HL-60 (cell line): ENCODE measurements at regions not wholly inside any gene's neighbourhood (a gene's known extent, or its start where the extent isn't known, plus 50 kb on each side); places are given as distances from the start of the nearest gene placed in this dataset.

Source experiments
- DNase-seq, 2 experiments: peaks; one replicate each; pipeline ENCODE4 v3.0.0-alpha.2; 2010 to 2020; ENCODE audit warnings: low read depth in 1 of 2, low spot score in 1 of 2
- H3K27ac ChIP-seq: fragments of 250-450 bp; sonication (Bioruptor Pico); replicated peaks from 2 replicates; pipeline ENCODE4 v1.5.1; 2020; ENCODE audit warnings: mild to moderate bottlenecking, moderate library complexity
- H3K27me3 ChIP-seq: fragments of 250-450 bp; sonication (Bioruptor Pico); 2 replicates; pipeline ENCODE4 v1.5.1; 2021; ENCODE audit warnings: mild to moderate bottlenecking, moderate library complexity; ENCODE audit not compliant: insufficient read depth, poor library complexity, severe bottlenecking
- H3K4me3 ChIP-seq: replicated peaks from 2 replicates; pipeline ENCODE4 v1.5.1; 2011; ENCODE audit warnings: mild to moderate bottlenecking, control low read depth, low read length; ENCODE audit not compliant: insufficient read depth
- GABPA ChIP-seq: IDR thresholded peaks from 2 replicates; pipeline ENCODE4 v1.6.1; 2012; ENCODE audit warnings: low read depth
- POLR2AphosphoS5 ChIP-seq: IDR thresholded peaks from 2 replicates; pipeline ENCODE4 v1.6.1; 2012; ENCODE audit warnings: low read depth
- SPI1 ChIP-seq: IDR thresholded peaks from 2 replicates; pipeline ENCODE4 v1.6.1; 2012; ENCODE audit warnings: low read depth, mild to moderate bottlenecking, borderline replicate concordance
- TF ChIP-seq, protein P1 (sequence below): IDR thresholded peaks from 2 replicates; pipeline ENCODE4 v1.6.1; 2012; ENCODE audit warnings: low read depth; ENCODE audit not compliant: insufficient replicate concordance
- TF ChIP-seq, protein P2 (sequence below): IDR thresholded peaks from one replicate; pipeline ENCODE4 v1.5.1; 2011; ENCODE audit warnings: low read length, control low read depth, inconsistent platforms; ENCODE audit not compliant: insufficient read depth

DNA sequence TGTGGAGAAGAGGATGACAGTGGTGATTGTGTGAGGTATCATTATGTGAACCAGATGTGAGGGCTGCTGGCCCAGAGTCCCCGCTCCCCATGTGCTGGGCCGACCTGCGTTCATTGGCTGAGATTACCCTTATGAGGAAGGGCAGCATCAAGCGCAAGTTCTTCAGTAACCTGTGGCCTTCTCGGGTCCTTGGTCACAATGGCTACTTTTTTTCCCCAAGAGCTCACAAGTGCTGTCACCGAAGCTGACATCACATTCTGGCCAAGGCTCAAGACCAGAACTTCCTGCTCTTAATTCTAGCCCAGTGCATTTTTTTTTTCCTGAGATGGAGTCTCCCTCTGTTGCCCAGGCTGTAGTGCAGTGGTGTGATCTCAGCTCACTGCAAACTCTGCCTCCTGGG is 262.9 kb downstream of the RHOU start:
- Histone ChIP-seq H3K4me3 (no peak overlapping the region), H3K27me3 (no peaks in the 10 kb centered on the region), H3K27ac (no peak overlapping the region)
- DNase-seq = no peak
- TF ChIP-seq POLR2AphosphoS5 = no peak
- TF ChIP-seq, protein P1, sequence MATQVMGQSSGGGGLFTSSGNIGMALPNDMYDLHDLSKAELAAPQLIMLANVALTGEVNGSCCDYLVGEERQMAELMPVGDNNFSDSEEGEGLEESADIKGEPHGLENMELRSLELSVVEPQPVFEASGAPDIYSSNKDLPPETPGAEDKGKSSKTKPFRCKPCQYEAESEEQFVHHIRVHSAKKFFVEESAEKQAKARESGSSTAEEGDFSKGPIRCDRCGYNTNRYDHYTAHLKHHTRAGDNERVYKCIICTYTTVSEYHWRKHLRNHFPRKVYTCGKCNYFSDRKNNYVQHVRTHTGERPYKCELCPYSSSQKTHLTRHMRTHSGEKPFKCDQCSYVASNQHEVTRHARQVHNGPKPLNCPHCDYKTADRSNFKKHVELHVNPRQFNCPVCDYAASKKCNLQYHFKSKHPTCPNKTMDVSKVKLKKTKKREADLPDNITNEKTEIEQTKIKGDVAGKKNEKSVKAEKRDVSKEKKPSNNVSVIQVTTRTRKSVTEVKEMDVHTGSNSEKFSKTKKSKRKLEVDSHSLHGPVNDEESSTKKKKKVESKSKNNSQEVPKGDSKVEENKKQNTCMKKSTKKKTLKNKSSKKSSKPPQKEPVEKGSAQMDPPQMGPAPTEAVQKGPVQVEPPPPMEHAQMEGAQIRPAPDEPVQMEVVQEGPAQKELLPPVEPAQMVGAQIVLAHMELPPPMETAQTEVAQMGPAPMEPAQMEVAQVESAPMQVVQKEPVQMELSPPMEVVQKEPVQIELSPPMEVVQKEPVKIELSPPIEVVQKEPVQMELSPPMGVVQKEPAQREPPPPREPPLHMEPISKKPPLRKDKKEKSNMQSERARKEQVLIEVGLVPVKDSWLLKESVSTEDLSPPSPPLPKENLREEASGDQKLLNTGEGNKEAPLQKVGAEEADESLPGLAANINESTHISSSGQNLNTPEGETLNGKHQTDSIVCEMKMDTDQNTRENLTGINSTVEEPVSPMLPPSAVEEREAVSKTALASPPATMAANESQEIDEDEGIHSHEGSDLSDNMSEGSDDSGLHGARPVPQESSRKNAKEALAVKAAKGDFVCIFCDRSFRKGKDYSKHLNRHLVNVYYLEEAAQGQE = no peak
- no peak for TF ChIP-seq SPI1
- TF ChIP-seq, protein P2, sequence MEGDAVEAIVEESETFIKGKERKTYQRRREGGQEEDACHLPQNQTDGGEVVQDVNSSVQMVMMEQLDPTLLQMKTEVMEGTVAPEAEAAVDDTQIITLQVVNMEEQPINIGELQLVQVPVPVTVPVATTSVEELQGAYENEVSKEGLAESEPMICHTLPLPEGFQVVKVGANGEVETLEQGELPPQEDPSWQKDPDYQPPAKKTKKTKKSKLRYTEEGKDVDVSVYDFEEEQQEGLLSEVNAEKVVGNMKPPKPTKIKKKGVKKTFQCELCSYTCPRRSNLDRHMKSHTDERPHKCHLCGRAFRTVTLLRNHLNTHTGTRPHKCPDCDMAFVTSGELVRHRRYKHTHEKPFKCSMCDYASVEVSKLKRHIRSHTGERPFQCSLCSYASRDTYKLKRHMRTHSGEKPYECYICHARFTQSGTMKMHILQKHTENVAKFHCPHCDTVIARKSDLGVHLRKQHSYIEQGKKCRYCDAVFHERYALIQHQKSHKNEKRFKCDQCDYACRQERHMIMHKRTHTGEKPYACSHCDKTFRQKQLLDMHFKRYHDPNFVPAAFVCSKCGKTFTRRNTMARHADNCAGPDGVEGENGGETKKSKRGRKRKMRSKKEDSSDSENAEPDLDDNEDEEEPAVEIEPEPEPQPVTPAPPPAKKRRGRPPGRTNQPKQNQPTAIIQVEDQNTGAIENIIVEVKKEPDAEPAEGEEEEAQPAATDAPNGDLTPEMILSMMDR = no peak
- no peak for TF ChIP-seq GABPA

DNA sequence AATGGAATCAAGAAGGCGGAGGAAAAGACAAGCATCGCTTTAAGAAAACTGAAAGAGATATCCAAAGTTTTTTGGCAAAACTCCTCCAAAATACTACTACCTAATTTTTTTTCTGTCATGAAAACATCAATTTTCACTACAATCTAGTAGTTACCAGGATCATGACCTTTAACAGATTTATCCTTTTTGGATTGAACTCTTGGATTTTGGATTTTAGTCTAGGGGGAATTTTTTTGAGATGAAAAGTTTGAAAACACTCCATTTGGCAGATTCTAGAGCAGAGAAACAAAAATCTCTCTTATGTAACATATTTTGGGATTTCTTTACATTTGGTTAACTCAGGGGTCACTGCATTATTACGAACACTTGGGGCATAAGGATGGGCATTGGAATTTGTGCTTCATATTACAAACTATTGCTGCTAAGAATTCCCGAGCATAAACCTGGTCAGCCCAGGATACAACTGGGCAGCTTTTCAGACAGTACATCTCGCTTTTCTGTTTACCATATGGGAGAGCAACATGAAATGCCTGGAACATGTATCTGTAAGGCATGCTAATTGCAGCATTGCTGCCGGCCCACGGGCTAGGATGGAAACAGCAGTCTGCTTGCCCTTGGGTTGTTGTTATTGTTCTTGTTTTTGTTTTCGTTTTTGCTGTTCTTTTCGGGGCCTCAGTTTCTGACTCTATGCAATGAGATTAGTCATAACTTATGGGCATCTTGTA is 264.3 kb downstream of the RHOU start:
- Histone ChIP-seq H3K4me3 (no peak overlapping the region), H3K27ac (no peak overlapping the region), H3K27me3 (no peaks in the 10 kb centered on the region)
- no peak for TF ChIP-seq SPI1
- no peak for TF ChIP-seq GABPA
- TF ChIP-seq, protein P1 = no peak
- TF ChIP-seq, protein P2 = no peak
- no peak for TF ChIP-seq POLR2AphosphoS5
- DNase-seq = no peak

DNA sequence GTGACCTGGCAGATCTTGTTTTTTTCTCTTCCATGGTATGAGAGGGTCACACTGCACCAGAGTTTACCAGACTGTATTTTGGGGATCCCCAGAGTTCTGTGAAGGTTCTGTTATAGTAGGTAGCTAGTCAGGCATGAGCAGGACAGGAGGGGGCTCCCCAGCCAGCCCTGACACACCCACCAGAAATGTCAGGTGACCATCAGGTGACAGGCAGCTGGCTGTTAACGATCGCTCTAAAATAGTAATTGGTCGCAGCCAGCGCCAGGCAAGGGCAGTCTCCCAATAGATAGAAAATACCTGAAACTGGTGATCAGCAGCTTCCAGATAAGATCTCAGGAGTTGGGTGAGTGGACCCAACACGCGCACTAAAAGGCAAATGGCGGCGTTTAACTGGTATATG is 264.9 kb downstream of the RHOU start:
- no peak overlapping the region for H3K4me3 ChIP-seq
- no peak overlapping the region for H3K27ac ChIP-seq
- no peaks in the 10 kb centered on the region for H3K27me3 ChIP-seq
- TF ChIP-seq, protein P2 = no peak
- TF ChIP-seq, protein P1 = no peak
- TF ChIP-seq GABPA = no peak
- no peak for TF ChIP-seq SPI1
- no peak for TF ChIP-seq POLR2AphosphoS5
- no peak for DNase-seq
